K562 (cell line): ENCODE measurements at regions not wholly inside any gene's neighbourhood (a gene's known extent, or its start where the extent isn't known, plus 50 kb on each side); places are given as distances from the start of the nearest gene placed in this dataset.

Experiments used
- ATAC-seq: fragments of 200-7000 bp; cut with Tn5 transposase; 3 replicates; pipeline ENCODE4 v1.9.1; 2020; ENCODE audit warnings: moderate library complexity
- BruUV-seq: library from RNA; stranded (reverse); fragments of 400-500 nt; replicated peaks from 2 replicates; lab custom pipeline; 2021; lab: Mats Ljungman, UMichigan
- CTCF ChIA-PET: fragments of 300-600 bp; formaldehyde crosslinking; extraction: SDS; loops from one replicate; lab custom pipeline; 2021; ENCODE audit warnings: low intra/inter-chr PET ratio; lab: Yijun Ruan, JAX
- POLR2A ChIA-PET: fragments of 300-600, 350-650 bp; sonication (Branson Sonifier 250); formaldehyde crosslinking; extraction: SDS; loops from one replicate; lab custom pipeline; 2021; ENCODE audit warnings: antibody characterized with exemption, inconsistent platforms; lab: Yijun Ruan, JAX
- DNase-seq, 4 experiments: peaks; one replicate each; pipeline versions ENCODE4 v3.0.0 to v3.0.0-alpha.2; 2011 to 2018; ENCODE audit warnings: low spot score in 3 of 4, mixed read lengths in 3 of 4; ENCODE audit errors: extremely low read depth in 1 of 4
- FAIRE-seq: peaks from 2 replicates; lab custom pipeline; 2011; peaks lifted over from hg19 to GRCh38; lab: Jason Lieb, UNC
- H2AFZ ChIP-seq: 2 replicates; pipeline ENCODE4 v1.6.0; 2011; ENCODE audit warnings: low read depth, low read length, control low read depth, inconsistent platforms
- H3K27ac ChIP-seq: fragments of 200-600 bp; 3 replicates; pipeline ENCODE4 v1.8.0; 2011; ENCODE audit warnings: low read depth, mild to moderate bottlenecking, control low read depth, inconsistent platforms, low read length, moderate library complexity, mixed read lengths; ENCODE audit errors: extremely low read depth
- H3K27me3 ChIP-seq, 2 experiments: fragments of 300-600 bp in 1 of 2; 2 replicates in 1 of 2; 3 replicates in 1 of 2; pipeline versions ENCODE4 v1.6.0 to v1.8.0; 2011; ENCODE audit warnings: inconsistent platforms in 2 of 2, low read length in 2 of 2, mild to moderate bottlenecking in 1 of 2, mixed read lengths in 1 of 2, moderate library complexity in 1 of 2; ENCODE audit not compliant: control insufficient read depth in 2 of 2, insufficient read depth in 2 of 2
- H3K36me3 ChIP-seq: fragments of 300-600 bp; 3 replicates; pipeline ENCODE4 v1.8.0; 2011; ENCODE audit warnings: mild to moderate bottlenecking, low read length, inconsistent platforms; ENCODE audit not compliant: control insufficient read depth, insufficient read depth
- H3K4me1 ChIP-seq, 2 experiments: fragments of 200-600 bp in 1 of 2; replicated peaks in 1 of 2; 2 replicates in 1 of 2; 3 replicates in 1 of 2; pipeline versions ENCODE4 v1.5.1 to v1.8.0; 2011; ENCODE audit warnings: inconsistent platforms in 2 of 2, low read length in 2 of 2, mild to moderate bottlenecking in 1 of 2, mixed read lengths in 1 of 2, moderate library complexity in 1 of 2; ENCODE audit not compliant: control insufficient read depth in 2 of 2, insufficient read depth in 2 of 2
- H3K4me2 ChIP-seq: 2 replicates; pipeline ENCODE4 v1.6.1; 2011; ENCODE audit warnings: low read length, control low read depth, inconsistent platforms, mixed read lengths; ENCODE audit not compliant: insufficient read depth
- H3K4me3 ChIP-seq: fragments of 200-600 bp; sonication (generic), shearing (Covaris generic); 2 replicates; pipeline ENCODE4 v1.5.1; 2016; ENCODE audit warnings: control low read depth, inconsistent platforms
- H3K79me2 ChIP-seq: fragments of 200-600 bp; 3 replicates; pipeline ENCODE4 v1.8.0; 2011; ENCODE audit warnings: low read length, inconsistent platforms; ENCODE audit not compliant: control insufficient read depth, insufficient read depth
- H3K9ac ChIP-seq, 2 experiments: 2 replicates each; pipeline versions ENCODE4 v1.6.0 to v1.6.1; 2011; ENCODE audit warnings: low read depth in 2 of 2, low read length in 2 of 2, control low read depth in 1 of 2, inconsistent platforms in 1 of 2, mild to moderate bottlenecking in 1 of 2, mixed read lengths in 1 of 2; ENCODE audit not compliant: insufficient read depth in 1 of 2
- H3K9me1 ChIP-seq: one replicate; pipeline ENCODE4 v1.6.0; 2011; ENCODE audit warnings: inconsistent platforms, mild to moderate bottlenecking, low read length, moderate library complexity; ENCODE audit not compliant: control insufficient read depth, insufficient read depth
- H3K9me3 ChIP-seq: replicated peaks from 2 replicates; pipeline ENCODE4 v1.5.1; 2011; ENCODE audit warnings: low read depth, low read length, inconsistent platforms; ENCODE audit not compliant: control insufficient read depth, insufficient read depth
- H4K20me1 ChIP-seq: replicated peaks from 2 replicates; pipeline ENCODE4 v1.6.1; 2011; ENCODE audit warnings: low read length, inconsistent platforms, mixed read lengths; ENCODE audit not compliant: control insufficient read depth, insufficient read depth
- ADNP ChIP-seq: fragments of 200-800 bp; sonication (Bioruptor generic); IDR thresholded peaks from 2 replicates; pipeline ENCODE4 v1.6.1; 2016; ENCODE audit warnings: missing genetic modification characterization, missing compliant biosample characterization
- E4F1 ChIP-seq: fragments of 250-450 bp; sonication (Bioruptor Pico); IDR thresholded peaks from 2 replicates; pipeline ENCODE4 v1.5.0; 2021; ENCODE audit warnings: mild to moderate bottlenecking, borderline replicate concordance
- ETV5 ChIP-seq: sonication (generic); formaldehyde crosslinking; IDR thresholded peaks from 2 replicates; pipeline ENCODE4 v1.4.0; 2020; ENCODE audit warnings: low read depth, mild to moderate bottlenecking, missing genetic modification reagents
- PHF21A ChIP-seq: fragments of 450-650 bp; IDR thresholded peaks from 2 replicates; pipeline ENCODE4 v1.6.1; 2017; ENCODE audit warnings: low read depth, borderline replicate concordance
- TAF9B ChIP-seq: fragments of 450-650 bp; IDR thresholded peaks from 2 replicates; pipeline ENCODE4 v1.6.1; 2018; ENCODE audit warnings: mild to moderate bottlenecking; ENCODE audit not compliant: partially characterized antibody
- ZBTB17 ChIP-seq: fragments of 450-650 bp; formaldehyde crosslinking; IDR thresholded peaks from 2 replicates; pipeline ENCODE4 v1.4.0; 2020; ENCODE audit warnings: mild to moderate bottlenecking
- ZBTB5 ChIP-seq: fragments of 450-650 bp; IDR thresholded peaks from 2 replicates; pipeline ENCODE4 v1.6.1; 2017; ENCODE audit warnings: antibody characterized with exemption
- ZNF197 ChIP-seq: fragments of 200-800 bp; sonication (Bioruptor generic); IDR thresholded peaks from 2 replicates; pipeline ENCODE4 v1.6.1; 2016; ENCODE audit warnings: low read depth, missing genetic modification characterization, missing compliant biosample characterization
- ZNF274 ChIP-seq: IDR thresholded peaks from 2 replicates; pipeline ENCODE4 v1.6.1; 2011; ENCODE audit warnings: low read depth, mild to moderate bottlenecking, low read length, moderate library complexity, borderline replicate concordance
- ZNF354B ChIP-seq: fragments of 250-450 bp; sonication (Bioruptor Pico); IDR thresholded peaks from 2 replicates; pipeline ENCODE4 v1.4.0; 2020
- ZNF589 ChIP-seq: fragments of 200-800 bp; sonication (Bioruptor generic); IDR thresholded peaks from 2 replicates; pipeline ENCODE4 v1.6.1; 2016; ENCODE audit warnings: low read depth, missing genetic modification characterization, missing compliant biosample characterization
- ZNF644 ChIP-seq: fragments of 200-800 bp; sonication (Bioruptor generic); IDR thresholded peaks from 2 replicates; pipeline ENCODE4 v1.6.1; 2016; ENCODE audit warnings: low read depth, missing genetic modification characterization, missing compliant biosample characterization
- ZNF780A ChIP-seq: fragments of 250-450 bp; sonication (Bioruptor Pico); IDR thresholded peaks from 2 replicates; pipeline ENCODE4 v1.5.0; 2021; ENCODE audit warnings: mild to moderate bottlenecking
- ZNF830 ChIP-seq: fragments of 250-450 bp; sonication (Bioruptor Pico); IDR thresholded peaks from 2 replicates; pipeline ENCODE4 v1.5.0; 2021; ENCODE audit warnings: mild to moderate bottlenecking
- WGBS: fragments of 100-300 bp; shearing (Covaris generic); methylation state at CpG from one replicate; pipeline ENCODE4 v1.1.6; 2016; ENCODE audit warnings: low coverage, mixed read lengths; ENCODE audit not compliant: insufficient coverage; ENCODE audit errors: missing lambda C conversion rate; 5-methylcytosine and 5-hydroxymethylcytosine counted together
- in situ Hi-C: fragments of 300-500 bp; cut with MboI; formaldehyde crosslinking; loops from 4 replicates; pipeline ENCODE4 v1.15.0; 2018; ENCODE audit warnings: inconsistent platforms, mixed read lengths
- intact Hi-C: fragments of 100-400 bp; cut with micrococcal nuclease; formaldehyde crosslinking; loops from 2 replicates; pipeline ENCODE4 v1.14.2; 2022
- TF ChIP-seq, protein P1 (sequence below): sonication (generic); formaldehyde crosslinking; IDR thresholded peaks from 2 replicates; pipeline ENCODE4 v1.8.1; 2023; ENCODE audit warnings: mild to moderate bottlenecking, missing genetic modification reagents

DNA sequence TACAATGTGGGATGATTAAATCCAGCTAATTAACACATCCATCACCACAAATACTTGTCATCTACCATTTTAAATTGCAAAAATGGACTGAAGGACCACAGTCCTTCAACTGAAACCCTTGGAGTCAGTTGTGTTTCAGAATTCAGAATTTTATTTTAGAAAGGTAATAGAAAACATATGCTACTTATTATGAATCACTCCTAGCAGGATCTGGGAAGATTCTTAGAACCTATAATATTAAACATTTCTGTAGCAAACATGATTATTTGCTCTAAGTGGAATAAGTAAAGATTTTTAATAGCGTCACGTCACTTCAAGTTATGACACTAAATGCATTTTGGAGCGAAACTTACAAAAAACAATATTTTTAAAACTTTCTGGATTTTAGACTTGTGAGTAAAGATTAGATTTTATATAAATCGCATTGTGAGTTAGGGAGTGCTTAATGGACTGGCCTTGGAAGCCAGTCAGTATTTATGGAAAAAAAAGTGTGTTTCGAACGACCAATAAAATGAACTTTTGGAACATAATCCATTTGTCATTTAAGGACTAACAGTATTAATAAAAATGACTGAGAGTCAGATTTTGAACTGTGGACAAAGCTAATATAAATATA lies 71.8 kb upstream of the PHACTR2 start:
- H2AFZ ChIP-seq: no peak overlapping the region
- peaks cover 5 to 12% of the 10 kb centered on the region in 2 experiments; a peak in 4 of 5 replicates for H3K27me3 ChIP-seq

More for the DNA sequence above, 71.8 kb upstream of the PHACTR2 start:
- FAIRE-seq (no peak), ATAC-seq (no peak), DNase-seq (no peak)
- in situ Hi-C loops: no loop called here
- CTCF ChIA-PET: no interaction called here
- Histone ChIP-seq H3K9me3 (no peaks in the 10 kb centered on the region), H4K20me1 (no peaks in the 10 kb centered on the region), H3K36me3 (no peaks in the 10 kb centered on the region), H3K79me2 (no peaks in the 10 kb centered on the region), H3K9ac (no peak overlapping the region), H3K4me2 (no peak overlapping the region), H3K27ac (no peak overlapping the region), H3K9me1 (no peaks in the 10 kb centered on the region), H3K4me1 (no peaks in the 10 kb centered on the region), H3K4me3 (no peak overlapping the region)
- WGBS: 23% methylated on average over 6 of the region's 6 CpGs
- no TSS peak for BruUV-seq
- TF ChIP-seq, protein P1, sequence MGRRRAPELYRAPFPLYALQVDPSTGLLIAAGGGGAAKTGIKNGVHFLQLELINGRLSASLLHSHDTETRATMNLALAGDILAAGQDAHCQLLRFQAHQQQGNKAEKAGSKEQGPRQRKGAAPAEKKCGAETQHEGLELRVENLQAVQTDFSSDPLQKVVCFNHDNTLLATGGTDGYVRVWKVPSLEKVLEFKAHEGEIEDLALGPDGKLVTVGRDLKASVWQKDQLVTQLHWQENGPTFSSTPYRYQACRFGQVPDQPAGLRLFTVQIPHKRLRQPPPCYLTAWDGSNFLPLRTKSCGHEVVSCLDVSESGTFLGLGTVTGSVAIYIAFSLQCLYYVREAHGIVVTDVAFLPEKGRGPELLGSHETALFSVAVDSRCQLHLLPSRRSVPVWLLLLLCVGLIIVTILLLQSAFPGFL (CRISPR knock-in tag): no peak
- TF ChIP-seq ZNF780A (CRISPR knock-in tag): no peak
- no peak for TF ChIP-seq ZNF354B (CRISPR knock-in tag)
- TF ChIP-seq ZBTB5: no peak
- no peak for TF ChIP-seq ZNF274
- no peak for TF ChIP-seq ZBTB17
- TF ChIP-seq ZNF197 (CRISPR knock-in tag): no peak
- no peak for TF ChIP-seq PHF21A
- no peak for TF ChIP-seq ADNP (tag)
- TF ChIP-seq ETV5 (CRISPR knock-in tag): no peak
- TF ChIP-seq ZNF644 (tag): no peak
- no peak for TF ChIP-seq ZNF589
- TF ChIP-seq TAF9B: no peak
- no peak for TF ChIP-seq E4F1
- no peak for TF ChIP-seq ZNF830 (CRISPR knock-in tag)
- intact Hi-C loops: no loop called here
- POLR2A ChIA-PET: no interaction called here
